ENCODE measurements at regions not wholly inside any gene's neighbourhood (a gene's known extent, or its start where the extent isn't known, plus 50 kb on each side); places are given as distances from the start of the nearest gene placed in this dataset.

GRCh38 chr5:2163060-2163856 lies 280.5 kb upstream of the IRX4 start:
- TF ChIP-seq CTCF (conservative IDR thresholded peaks at IDR 0.05; ENCODE audit: low read length) (no peak), EZH2phosphoT487 (IDR thresholded peaks at IDR 0.05; ENCODE audit: borderline replicate concordance) (no peak)
- no peaks in the 10 kb centered on the region for H3K27me3 ChIP-seq (ENCODE audit: insufficient read depth, low read length, poor library complexity, severe bottlenecking)
- H3K9ac ChIP-seq (ENCODE audit: low read depth, low read length, poor library complexity, severe bottlenecking) = no peak overlapping the region
- H4K20me1 ChIP-seq (ENCODE audit: insufficient read depth, low read length, poor library complexity, severe bottlenecking) = no peaks in the 10 kb centered on the region
- no peak overlapping the region for H2AFZ ChIP-seq (ENCODE audit: low read length)
- H3K36me3 ChIP-seq (ENCODE audit: insufficient read depth, low read length) = no peaks in the 10 kb centered on the region
- H3K4me2 ChIP-seq (ENCODE audit: low read depth, low read length, poor library complexity, severe bottlenecking) = no peak overlapping the region
- no peaks in the 10 kb centered on the region for H3K79me2 ChIP-seq (ENCODE audit: insufficient read depth, low read length)
- no peak overlapping the region for H3K4me3 ChIP-seq (ENCODE audit: low read length, poor library complexity, severe bottlenecking)
- peaks cover 5% of the 10 kb centered on the region; the same call in 1 of the 2 replicates for H3K9me3 ChIP-seq (ENCODE audit: insufficient read depth, low read depth, low read length)
- H3F3A ChIP-seq (ENCODE audit: low read depth) = no peaks in the 10 kb centered on the region
- H3K9me2 ChIP-seq (replicated peaks; ENCODE audit: low read depth, low read length) = no peaks in the 10 kb centered on the region
- no peaks in the 10 kb centered on the region for H3K4me1 ChIP-seq (ENCODE audit: insufficient read depth, low read length, poor library complexity, severe bottlenecking)

- Histone ChIP-seq H3K9ac (ENCODE audit: low read depth, low read length, poor library complexity, severe bottlenecking) (no peak overlapping the region), H4K20me1 (ENCODE audit: insufficient read depth, low read length, poor library complexity, severe bottlenecking) (no peaks in the 10 kb centered on the region), H3K27me3 (ENCODE audit: insufficient read depth, low read length, poor library complexity, severe bottlenecking) (no peaks in the 10 kb centered on the region), H3K4me1 (ENCODE audit: insufficient read depth, low read length, poor library complexity, severe bottlenecking) (no peaks in the 10 kb centered on the region), H3K9me2 (replicated peaks; ENCODE audit: low read depth, low read length) (no peaks in the 10 kb centered on the region), H2AFZ (ENCODE audit: low read length) (no peak overlapping the region), H3F3A (ENCODE audit: low read depth) (no peaks in the 10 kb centered on the region), H3K36me3 (ENCODE audit: insufficient read depth, low read length) (no peaks in the 10 kb centered on the region), H3K4me3 (ENCODE audit: low read length, poor library complexity, severe bottlenecking) (no peak overlapping the region), H3K9me3 (ENCODE audit: insufficient read depth, low read depth, low read length) (peaks cover 3% of the 10 kb centered on the region; the same call in 1 of the 2 replicates), H3K4me2 (ENCODE audit: low read depth, low read length, poor library complexity, severe bottlenecking) (no peak overlapping the region), H3K79me2 (ENCODE audit: insufficient read depth, low read length) (no peaks in the 10 kb centered on the region)
- TF ChIP-seq EZH2phosphoT487 (IDR thresholded peaks at IDR 0.05; ENCODE audit: borderline replicate concordance) (no peak), CTCF (conservative IDR thresholded peaks at IDR 0.05; ENCODE audit: low read length) (no peak)
Observed at GRCh38 chr5:2160811-2161210, 278.1 kb upstream of the IRX4 start.

GRCh38 chr5:2158767-2159166 lies 276.0 kb upstream of the IRX4 start:
- H3K79me2 ChIP-seq (ENCODE audit: insufficient read depth, low read length) = no peaks in the 10 kb centered on the region
- H3K9me3 ChIP-seq (ENCODE audit: insufficient read depth, low read depth, low read length) = peaks cover 3% of the 10 kb centered on the region; the same call in 1 of the 2 replicates
- H3K9ac ChIP-seq (ENCODE audit: low read depth, low read length, poor library complexity, severe bottlenecking) = no peak overlapping the region
- no peaks in the 10 kb centered on the region for H3K27me3 ChIP-seq (ENCODE audit: insufficient read depth, low read length, poor library complexity, severe bottlenecking)
- H2AFZ ChIP-seq (ENCODE audit: low read length) = no peak overlapping the region
- no peak overlapping the region for H3K4me3 ChIP-seq (ENCODE audit: low read length, poor library complexity, severe bottlenecking)
- no peak for TF ChIP-seq EZH2phosphoT487 (IDR thresholded peaks at IDR 0.05; ENCODE audit: borderline replicate concordance)
- no peak for TF ChIP-seq CTCF (conservative IDR thresholded peaks at IDR 0.05; ENCODE audit: low read length)
- no peaks in the 10 kb centered on the region for H3K36me3 ChIP-seq (ENCODE audit: insufficient read depth, low read length)
- H3K9me2 ChIP-seq (replicated peaks; ENCODE audit: low read depth, low read length) = no peaks in the 10 kb centered on the region
- H3F3A ChIP-seq (ENCODE audit: low read depth) = no peaks in the 10 kb centered on the region
- no peaks in the 10 kb centered on the region for H4K20me1 ChIP-seq (ENCODE audit: insufficient read depth, low read length, poor library complexity, severe bottlenecking)
- H3K4me1 ChIP-seq (ENCODE audit: insufficient read depth, low read length, poor library complexity, severe bottlenecking) = no peaks in the 10 kb centered on the region
- no peak overlapping the region for H3K4me2 ChIP-seq (ENCODE audit: low read depth, low read length, poor library complexity, severe bottlenecking)

All from Loucy (cell line).